NCI-H446 treated with DMSO at 0.1 percent for 48 hours (cell line): ENCODE measurements at regions not wholly inside any gene's neighbourhood (a gene's known extent, or its start where the extent isn't known, plus 50 kb on each side); places are given as distances from the start of the nearest gene placed in this dataset.
A peak's percentile ranks its signal among the peaks of the same experiment; 100 is the strongest.
"Not testable (repeated sequence)": the region's sequence is repeated elsewhere in the genome, so short reads cannot be mapped to it uniquely, and the experiment has no call there.

ENCODE experiments used
- DNase-seq: peaks from one replicate; lab custom pipeline; 2025; lab: John Stamatoyannopoulos, UW

GRCh38 chr6:137933696-137934095, 66.6 kb downstream of the TNFAIP3 start:
- DNase-seq: peak; percentile 13

- no peak for DNase-seq
Measured at GRCh38 chr6:137936798-137937197, 69.7 kb downstream of the TNFAIP3 start.

DNA sequence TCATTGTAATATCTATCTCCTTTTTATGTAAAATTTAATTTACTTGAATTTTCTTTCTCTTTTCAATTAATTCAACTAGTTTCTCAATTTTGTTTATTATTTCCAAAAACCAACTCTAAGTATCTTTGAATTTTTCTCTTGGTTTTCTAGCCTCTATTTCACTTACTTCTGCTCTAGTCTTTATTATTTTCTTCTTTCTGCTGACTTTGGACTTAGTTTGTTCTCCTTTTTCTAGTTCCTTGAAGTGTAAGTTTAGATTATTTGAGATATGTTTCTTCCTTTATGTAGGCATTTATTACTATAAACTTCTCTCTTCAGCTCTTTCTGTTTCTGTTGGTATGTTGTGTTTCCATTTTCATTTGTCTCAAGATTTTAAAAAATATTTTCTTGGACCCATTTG, 70.8 kb downstream of the TNFAIP3 start:
- no peak for DNase-seq

- no peak for DNase-seq
Measured at GRCh38 chr6:137938770-137939379, 71.8 kb downstream of the TNFAIP3 start.

- no peak for DNase-seq
Measured at GRCh38 chr6:137941995-137942394, 74.9 kb downstream of the TNFAIP3 start.

DNA sequence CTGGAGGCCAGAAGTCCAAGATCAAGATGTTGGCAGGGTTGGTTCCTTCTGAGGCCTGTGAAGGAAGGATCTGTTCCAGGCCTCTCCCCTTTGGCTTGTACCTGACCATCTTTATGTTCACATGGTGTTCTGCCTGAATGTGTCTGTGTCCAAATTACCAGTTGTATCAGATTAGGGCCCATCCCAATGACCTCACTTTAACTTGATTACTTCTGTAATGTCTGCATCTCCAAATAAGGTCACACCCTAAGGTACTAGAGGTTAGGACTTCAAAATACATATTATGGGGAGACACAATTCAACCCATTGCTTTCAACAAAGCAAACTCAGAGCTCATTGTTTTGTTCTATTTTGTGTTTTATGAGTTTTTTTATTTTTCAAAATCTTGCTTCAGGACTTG, 75.7 kb downstream of the TNFAIP3 start:
- no peak for DNase-seq

- DNase-seq: not testable (repeated sequence)
Measured at GRCh38 chr6:137944381-137944780, 77.3 kb downstream of the TNFAIP3 start.

DNA sequence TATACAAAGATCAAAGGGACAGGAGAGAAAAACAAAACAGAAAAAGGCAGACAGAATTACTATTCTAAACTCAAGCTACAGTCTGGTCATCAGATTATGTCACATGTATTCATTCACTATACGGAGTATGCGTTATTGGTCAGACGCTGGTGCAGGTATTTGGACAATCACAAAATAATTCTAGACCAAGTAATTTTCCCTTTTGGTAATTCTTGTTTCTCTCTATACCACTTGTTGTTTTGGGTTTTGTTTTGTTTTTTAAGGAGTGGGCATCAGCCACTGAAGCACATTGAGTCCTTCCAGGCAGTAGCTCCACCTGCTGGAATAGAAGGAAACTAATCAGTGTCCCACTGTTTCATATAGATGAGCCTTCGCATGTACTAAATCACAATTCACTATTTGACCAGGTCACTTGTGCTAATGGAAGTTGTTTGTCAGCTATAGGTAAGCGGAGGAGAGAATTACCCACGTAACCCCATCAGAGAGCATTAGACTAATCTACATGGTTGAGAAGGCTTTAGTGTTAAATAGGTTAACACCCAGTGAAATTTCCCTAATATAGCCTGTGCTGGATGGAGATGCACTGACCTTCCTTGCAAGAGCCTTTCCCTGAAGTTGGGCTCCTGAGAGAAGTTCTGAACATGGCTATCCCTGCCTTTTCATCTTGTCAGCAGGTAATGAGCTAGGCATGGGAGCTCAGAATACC, 77.9 kb downstream of the TNFAIP3 start:
- no peak for DNase-seq

- no peak for DNase-seq
Measured at GRCh38 chr6:137949686-137950390, 82.8 kb downstream of the TNFAIP3 start.

DNA sequence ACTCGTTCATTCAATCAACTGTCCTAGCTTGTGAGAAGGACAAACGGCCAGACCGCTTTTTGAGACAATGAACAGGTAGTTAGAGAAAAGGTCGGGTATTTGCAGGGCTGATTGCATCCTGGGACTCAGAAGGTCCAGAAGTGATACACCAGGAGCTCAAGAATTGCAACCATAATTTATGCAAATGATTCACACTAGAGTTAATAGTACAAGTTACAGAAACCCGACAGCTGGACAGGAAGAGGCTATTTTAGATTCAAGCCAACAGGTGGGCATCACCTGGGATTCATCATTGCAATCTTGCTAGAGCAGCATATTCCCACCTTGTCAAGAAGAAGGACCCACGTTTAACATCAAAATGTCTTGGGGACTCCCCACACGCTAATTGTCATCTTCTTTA, 83.5 kb downstream of the TNFAIP3 start:
- no peak for DNase-seq

- DNase-seq: no peak
Measured at GRCh38 chr6:137951064-137951597, 84.1 kb downstream of the TNFAIP3 start.

DNA sequence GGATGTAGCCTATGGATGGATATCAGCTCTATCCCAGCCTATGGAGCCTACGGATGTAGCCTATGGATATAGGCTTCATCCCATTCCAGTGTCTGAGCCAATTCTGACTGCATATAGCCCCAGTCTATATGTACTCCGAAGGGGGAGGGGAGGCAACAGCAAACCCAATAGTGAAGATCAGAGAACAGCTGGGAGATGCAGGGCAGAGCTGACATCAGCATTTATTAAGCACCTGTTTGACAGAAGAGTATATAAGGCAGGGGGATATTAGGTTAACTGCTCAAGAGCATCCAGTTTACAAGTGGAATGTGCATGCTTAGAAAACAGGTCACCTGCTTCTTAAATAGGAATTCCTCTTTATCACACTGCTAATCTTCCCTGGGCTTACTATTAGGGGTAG, 85.2 kb downstream of the TNFAIP3 start:
- no peak for DNase-seq

DNA sequence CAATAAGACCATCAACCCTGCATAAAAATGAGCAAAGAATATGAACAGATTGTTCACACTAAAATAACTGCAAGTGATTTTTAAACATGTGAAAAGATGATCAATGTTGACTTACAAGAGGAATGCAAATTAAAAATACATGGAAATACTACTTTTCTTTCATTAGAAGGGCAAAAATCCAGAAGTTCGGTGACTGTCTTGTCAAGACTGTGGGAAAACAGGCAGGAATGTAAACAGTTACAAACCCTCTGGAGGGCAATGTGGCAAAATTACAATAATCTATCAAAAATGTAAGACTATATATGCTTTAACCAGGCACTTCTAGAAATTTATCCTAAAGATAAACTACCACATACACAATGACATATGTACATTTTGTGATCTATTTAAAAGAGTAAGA, 86.7 kb downstream of the TNFAIP3 start:
- DNase-seq: no peak

DNA sequence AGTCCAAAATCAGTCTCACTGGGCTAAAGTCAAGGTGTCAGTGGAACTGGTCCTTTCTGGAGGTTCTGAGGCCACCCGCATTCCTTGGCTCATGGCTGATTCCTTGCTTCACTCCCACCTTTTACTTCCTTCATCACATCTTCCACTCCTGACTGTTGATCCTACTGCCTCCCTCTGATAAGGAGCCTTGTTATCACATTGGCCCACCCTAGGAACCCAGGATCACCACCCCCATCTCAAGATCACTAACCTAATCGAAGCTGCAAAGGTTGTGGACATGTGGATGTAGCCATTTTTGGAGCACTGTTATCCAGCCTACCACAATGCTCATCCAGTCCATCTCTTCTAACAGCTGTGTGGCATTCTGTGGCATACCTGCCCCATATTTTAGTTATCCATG, 87.2 kb downstream of the TNFAIP3 start:
- no peak for DNase-seq

DNA sequence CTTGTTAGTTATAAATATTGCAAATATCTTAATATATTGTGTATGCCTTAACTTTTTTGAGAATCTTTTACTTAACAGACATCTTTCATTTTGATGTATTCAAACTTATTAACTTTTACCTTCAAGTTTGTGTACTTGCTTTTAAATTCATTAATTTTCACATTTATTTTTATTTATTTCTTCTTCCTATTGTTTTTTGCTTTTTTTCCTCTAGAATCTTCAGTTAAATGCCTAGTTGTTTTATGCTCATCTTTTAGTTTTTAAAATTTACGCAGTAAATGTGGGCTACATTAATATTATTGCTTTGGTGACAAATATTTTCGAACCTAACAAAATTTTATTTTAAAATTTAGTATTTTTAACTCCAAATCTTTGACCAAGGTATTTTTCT, 89.0 kb downstream of the TNFAIP3 start:
- DNase-seq: no peak

DNA sequence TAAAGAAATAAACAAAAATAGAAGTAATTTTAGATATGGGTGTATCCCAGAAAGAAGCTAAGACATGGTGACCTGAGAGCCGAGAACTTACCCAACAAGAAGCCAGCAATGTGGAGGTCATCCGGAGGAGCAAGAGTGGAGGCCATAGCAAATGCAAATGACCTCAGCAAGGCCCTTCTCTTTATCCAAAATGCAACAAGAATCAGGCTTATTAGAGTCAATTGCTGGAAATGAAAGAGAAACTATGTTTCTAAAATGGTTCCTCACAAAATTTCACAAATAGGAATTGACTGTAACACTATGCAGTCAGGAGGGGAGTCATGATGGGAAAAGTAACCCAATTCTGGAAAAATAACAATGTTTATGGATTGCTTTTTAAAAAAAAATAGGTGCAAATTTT, 90.4 kb downstream of the TNFAIP3 start:
- no peak for DNase-seq

DNA sequence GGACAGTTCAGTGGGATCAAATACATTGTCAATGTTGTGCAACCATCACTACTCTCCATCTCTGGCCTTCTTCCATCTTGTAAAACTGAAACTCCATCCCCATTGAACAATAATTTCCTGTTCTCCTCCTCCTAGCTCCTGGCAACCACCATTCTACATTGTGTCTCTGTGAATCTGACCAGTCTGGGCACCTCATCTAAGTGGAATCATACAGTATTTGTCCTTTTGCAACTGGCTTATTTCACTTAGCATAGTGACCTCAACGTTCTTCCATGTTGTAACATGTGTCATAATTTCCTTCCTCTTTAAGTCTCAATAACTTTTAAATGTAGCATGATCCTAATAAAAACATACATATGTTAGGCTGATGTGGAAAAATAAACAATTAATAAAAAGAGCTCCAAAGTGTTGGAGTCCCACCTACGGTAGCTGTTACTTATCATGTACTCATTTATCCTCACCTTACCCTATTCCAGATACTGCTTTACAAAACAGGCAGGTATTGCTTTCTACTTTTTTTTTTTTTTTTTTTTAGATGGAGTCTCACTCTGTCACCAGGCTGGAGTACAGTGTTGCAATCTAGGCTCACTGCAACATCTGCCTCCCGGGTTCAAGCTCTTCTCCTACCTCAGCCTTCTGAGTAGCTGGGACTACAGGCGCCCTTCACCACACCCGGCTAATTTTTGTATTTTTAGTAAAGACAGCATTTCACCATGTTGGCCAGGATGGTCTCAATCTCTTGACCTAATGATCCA, 91.9 kb downstream of the TNFAIP3 start:
- DNase-seq: no peak

GRCh38 chr6:137962725-137963124, 95.7 kb downstream of the TNFAIP3 start:
- DNase-seq: no peak

DNA sequence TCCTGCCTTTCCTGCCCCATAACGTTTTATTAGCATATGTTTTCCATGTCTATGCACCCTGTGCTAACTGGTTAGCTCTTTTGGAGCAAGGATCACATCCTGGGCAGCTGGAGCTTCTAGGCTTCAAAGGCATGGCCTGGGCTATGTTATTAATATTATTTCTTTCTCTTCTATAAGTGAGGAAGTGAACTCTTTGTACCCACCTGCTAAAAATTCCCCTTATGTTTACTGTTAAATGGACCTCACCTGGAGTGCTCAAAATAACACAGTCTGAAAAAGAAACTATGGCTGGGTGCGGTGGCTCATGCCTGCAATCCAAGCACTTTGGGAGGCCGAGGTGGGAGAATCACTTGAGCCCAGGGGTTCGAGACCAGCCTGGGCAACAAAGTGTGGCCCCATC, 97.8 kb downstream of the TNFAIP3 start:
- DNase-seq: no peak

- no peak for DNase-seq
Measured at GRCh38 chr6:137967689-137968454, 100.8 kb downstream of the TNFAIP3 start.

DNA sequence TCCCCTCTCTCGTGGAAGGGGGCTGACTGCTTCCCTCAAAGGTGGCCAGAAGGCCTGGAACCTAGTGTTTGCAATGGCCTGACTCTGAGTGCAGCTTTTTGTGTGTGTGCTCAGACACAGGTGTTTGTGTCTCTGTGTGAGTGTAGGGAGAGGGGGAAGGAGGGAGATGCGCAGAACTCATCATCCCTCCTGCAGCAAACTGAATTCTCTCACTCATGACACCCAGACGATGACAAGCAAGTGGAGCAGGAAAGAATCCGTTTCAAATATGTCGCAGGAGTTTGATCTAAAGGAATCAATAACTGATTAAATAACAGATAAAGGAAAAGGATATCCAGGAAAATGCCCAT, 101.4 kb downstream of the TNFAIP3 start:
- DNase-seq: no peak

DNA sequence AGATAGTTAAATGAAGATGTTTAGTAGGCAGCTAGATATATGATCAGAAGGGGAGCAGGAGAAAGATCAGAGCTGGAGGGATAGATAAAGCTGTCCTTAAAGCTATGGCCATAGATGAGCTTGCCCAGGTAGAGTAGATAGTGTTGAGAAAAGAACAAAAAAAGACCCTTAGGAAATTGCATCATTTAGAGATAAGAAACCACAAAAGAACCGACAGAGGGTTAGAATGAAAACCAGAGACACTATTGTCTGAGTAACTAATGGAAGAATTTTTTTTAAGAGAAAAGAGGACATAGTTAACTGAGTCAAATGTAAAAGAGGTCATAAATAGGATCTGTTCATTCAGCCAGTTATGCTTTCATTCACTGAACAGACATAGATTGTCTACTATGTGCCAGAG, 101.8 kb downstream of the TNFAIP3 start:
- no peak for DNase-seq
